ENCODE measurements at regions not wholly inside any gene's neighbourhood (a gene's known extent, or its start where the extent isn't known, plus 50 kb on each side); places are given as distances from the start of the nearest gene placed in this dataset.
A peak's percentile ranks its signal among the peaks of the same experiment; 100 is the strongest.

DNA sequence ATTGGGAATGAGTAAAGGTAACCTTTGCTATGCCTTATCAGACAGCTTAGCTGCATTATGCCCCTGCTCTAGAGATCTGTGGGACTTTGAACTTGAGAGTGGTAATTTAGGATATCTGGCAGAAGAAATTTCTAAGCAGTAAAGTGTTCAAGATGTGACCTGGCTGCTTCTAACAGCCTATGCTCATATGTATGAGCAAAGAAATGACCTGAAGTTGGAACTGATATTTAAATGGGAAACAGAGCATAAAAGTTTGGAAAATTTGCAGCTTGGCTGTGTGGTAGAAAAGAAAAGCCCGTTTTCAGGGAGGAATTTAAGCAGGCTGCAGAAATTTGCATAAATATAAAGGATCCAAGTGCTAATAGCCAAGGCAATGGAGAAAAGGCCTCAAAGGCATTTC lies 90.4 kb downstream of the HHIPL2 start:
- H3K9me2 ChIP-seq (replicated peaks; ENCODE audit: insufficient read depth, low read length) = no peaks in the 10 kb centered on the region
- no peak overlapping the region for H2AFZ ChIP-seq (ENCODE audit: low read length)
- no peaks in the 10 kb centered on the region for H3K36me3 ChIP-seq (ENCODE audit: insufficient read depth, low read length)
- no peaks in the 10 kb centered on the region for H3K79me2 ChIP-seq (ENCODE audit: low read length)
- H3K4me3 ChIP-seq (ENCODE audit: low read length) = no peak overlapping the region
- H3K9me3 ChIP-seq (ENCODE audit: low read length) = peaks cover 5% of the 10 kb centered on the region; the same call in 1 of the 2 replicates
- DNase-seq = no peak
- H3K27ac ChIP-seq (ENCODE audit: low read length) = no peak overlapping the region
- H3K27me3 ChIP-seq (ENCODE audit: low read length) = no peaks in the 10 kb centered on the region
- H3K9ac ChIP-seq (ENCODE audit: low read length) = no peak overlapping the region
- H3K4me1 ChIP-seq (ENCODE audit: low read length) = peaks cover 12% of the 10 kb centered on the region
- H3K4me2 ChIP-seq (ENCODE audit: low read depth, low read length, poor library complexity, severe bottlenecking) = no peak overlapping the region
- no peaks in the 10 kb centered on the region for H4K20me1 ChIP-seq (ENCODE audit: insufficient read depth, low read depth, low read length)

DNA sequence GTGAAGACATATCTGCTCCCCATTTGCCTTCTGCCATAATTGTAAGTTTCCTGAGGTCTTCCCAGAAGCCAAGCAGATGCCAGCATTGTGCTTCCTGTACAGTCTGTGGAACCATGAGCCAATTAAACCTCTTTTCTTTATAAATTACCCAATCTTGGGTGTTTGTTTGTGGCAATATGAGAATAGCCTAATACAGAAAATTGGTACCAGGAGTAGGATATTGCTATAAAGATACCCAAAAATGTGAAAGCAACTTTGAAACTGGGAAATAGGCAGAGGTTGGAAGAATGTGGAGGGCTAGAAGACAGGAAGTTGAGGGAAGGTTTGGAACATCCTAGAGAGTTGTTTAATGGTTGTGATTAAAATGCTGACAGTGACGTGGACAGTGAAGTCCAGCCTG lies 90.8 kb downstream of the HHIPL2 start:
- Histone ChIP-seq H3K27me3 (ENCODE audit: low read length) (no peaks in the 10 kb centered on the region), H3K4me3 (ENCODE audit: low read length) (no peak overlapping the region), H3K9ac (ENCODE audit: low read length) (no peak overlapping the region), H3K36me3 (ENCODE audit: insufficient read depth, low read length) (no peaks in the 10 kb centered on the region), H3K9me2 (replicated peaks; ENCODE audit: insufficient read depth, low read length) (no peaks in the 10 kb centered on the region), H3K4me1 (ENCODE audit: low read length) (peaks cover 12% of the 10 kb centered on the region), H4K20me1 (ENCODE audit: insufficient read depth, low read depth, low read length) (no peaks in the 10 kb centered on the region), H3K9me3 (ENCODE audit: low read length) (peaks cover 5% of the 10 kb centered on the region; the same call in 1 of the 2 replicates), H3K27ac (ENCODE audit: low read length) (no peak overlapping the region), H3K79me2 (ENCODE audit: low read length) (no peaks in the 10 kb centered on the region), H2AFZ (ENCODE audit: low read length) (no peak overlapping the region), H3K4me2 (ENCODE audit: low read depth, low read length, poor library complexity, severe bottlenecking) (no peak overlapping the region)
- no peak for DNase-seq

DNA sequence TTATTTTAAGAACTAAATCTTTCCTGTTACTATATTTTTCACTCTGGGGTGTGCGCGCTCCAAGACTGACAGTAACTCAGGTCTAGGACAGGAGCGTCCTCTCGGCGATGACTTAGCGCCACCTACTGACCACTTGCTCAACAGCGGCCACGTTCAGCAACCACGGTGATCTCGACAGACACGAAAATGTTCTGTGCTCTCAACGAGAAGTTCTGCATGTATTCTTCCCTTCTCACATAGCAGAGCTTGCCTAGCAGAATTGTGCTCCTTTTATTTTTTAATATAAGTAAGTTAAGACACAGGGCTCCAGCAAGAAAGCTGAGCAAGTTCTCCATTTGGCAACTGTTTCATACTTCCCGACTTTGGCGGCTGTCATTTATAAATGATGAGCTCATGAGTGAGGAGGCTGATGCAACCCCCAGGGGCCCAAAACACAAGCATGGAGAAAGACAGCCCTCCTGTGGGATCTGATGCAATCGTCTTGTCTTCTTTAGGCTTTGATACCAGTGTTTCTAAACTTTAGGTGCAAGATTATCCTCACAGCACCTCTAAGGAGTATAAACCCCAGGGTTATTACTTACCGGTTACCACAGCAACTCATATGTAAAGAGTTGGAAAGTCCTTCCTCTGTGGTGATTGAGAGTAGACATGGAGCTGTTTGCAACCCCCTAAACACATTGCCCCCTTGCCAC lies 92.6 kb downstream of the HHIPL2 start:
- Histone ChIP-seq H3K4me1 (ENCODE audit: low read length) (peaks cover 12% of the 10 kb centered on the region), H3K36me3 (ENCODE audit: insufficient read depth, low read length) (no peaks in the 10 kb centered on the region), H2AFZ (ENCODE audit: low read length) (peak overlapping the region; percentile 56; the same call in 1 of the 2 replicates), H3K9me2 (replicated peaks; ENCODE audit: insufficient read depth, low read length) (no peaks in the 10 kb centered on the region), H3K9ac (ENCODE audit: low read length) (peak overlapping the region; percentile 31; the same call in 1 of the 2 replicates), H3K27me3 (ENCODE audit: low read length) (no peaks in the 10 kb centered on the region), H3K4me2 (ENCODE audit: low read depth, low read length, poor library complexity, severe bottlenecking) (peak overlapping the region; percentile 50), H3K27ac (ENCODE audit: low read length) (peak overlapping the region; percentile 39; the same call in 1 of the 2 replicates), H3K79me2 (ENCODE audit: low read length) (no peaks in the 10 kb centered on the region), H3K9me3 (ENCODE audit: low read length) (peaks cover 5% of the 10 kb centered on the region; the same call in 1 of the 2 replicates), H4K20me1 (ENCODE audit: insufficient read depth, low read depth, low read length) (no peaks in the 10 kb centered on the region), H3K4me3 (ENCODE audit: low read length) (no peak overlapping the region)
- peak; percentile 94 for DNase-seq

DNA sequence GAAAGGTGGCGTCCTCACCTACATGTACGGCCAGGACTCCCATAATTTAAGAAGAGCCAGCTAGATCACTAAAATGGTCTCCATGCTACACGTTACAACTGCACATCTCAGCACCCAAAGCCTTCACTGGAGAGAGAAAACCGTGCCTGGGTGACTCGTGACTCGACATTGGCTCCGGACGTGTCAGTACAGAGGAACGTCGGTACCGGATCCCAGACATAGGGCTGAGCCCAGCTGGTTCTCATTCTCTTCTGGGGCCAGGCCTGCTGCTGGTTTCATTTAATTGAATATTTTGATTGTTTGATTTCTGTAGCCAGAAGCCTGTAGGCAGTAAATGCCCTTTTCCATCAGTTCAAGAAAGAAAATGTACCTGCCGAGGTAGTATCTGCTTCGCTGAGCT lies 93.1 kb downstream of the HHIPL2 start:
- no peaks in the 10 kb centered on the region for H3K9me2 ChIP-seq (replicated peaks; ENCODE audit: insufficient read depth, low read length)
- peaks cover 5% of the 10 kb centered on the region; the same call in 1 of the 2 replicates for H3K9me3 ChIP-seq (ENCODE audit: low read length)
- peak overlapping the region; percentile 31; the same call in 1 of the 2 replicates for H3K9ac ChIP-seq (ENCODE audit: low read length)
- no peaks in the 10 kb centered on the region for H4K20me1 ChIP-seq (ENCODE audit: insufficient read depth, low read depth, low read length)
- H2AFZ ChIP-seq (ENCODE audit: low read length) = no peak overlapping the region
- no peak for DNase-seq
- no peaks in the 10 kb centered on the region for H3K27me3 ChIP-seq (ENCODE audit: low read length)
- peak overlapping the region; percentile 50 for H3K4me2 ChIP-seq (ENCODE audit: low read depth, low read length, poor library complexity, severe bottlenecking)
- peaks cover 12% of the 10 kb centered on the region for H3K4me1 ChIP-seq (ENCODE audit: low read length)
- no peaks in the 10 kb centered on the region for H3K36me3 ChIP-seq (ENCODE audit: insufficient read depth, low read length)
- no peak overlapping the region for H3K27ac ChIP-seq (ENCODE audit: low read length)
- no peaks in the 10 kb centered on the region for H3K79me2 ChIP-seq (ENCODE audit: low read length)
- H3K4me3 ChIP-seq (ENCODE audit: low read length) = no peak overlapping the region

DNA sequence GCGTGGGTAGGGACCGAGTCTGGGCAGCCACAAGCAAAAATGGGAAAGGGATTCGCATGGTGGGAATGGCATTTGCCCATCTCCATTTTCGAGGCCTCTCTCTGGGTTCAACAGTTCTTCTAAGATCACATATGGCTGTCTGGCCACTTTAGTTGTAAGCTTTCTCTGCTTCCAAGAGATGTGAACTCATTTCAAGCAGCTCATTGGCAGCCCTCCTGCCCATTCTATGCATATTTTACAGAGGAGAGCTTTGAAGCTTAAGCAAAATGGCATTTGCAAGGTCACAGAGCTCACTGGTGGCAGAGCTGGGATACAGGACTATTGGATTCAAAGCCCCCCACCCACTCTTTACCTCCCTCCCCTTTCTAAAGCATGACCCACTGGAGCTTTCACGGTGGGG lies 93.7 kb downstream of the HHIPL2 start:
- H3K79me2 ChIP-seq (ENCODE audit: low read length) = no peaks in the 10 kb centered on the region
- no peak overlapping the region for H2AFZ ChIP-seq (ENCODE audit: low read length)
- H3K9me3 ChIP-seq (ENCODE audit: low read length) = peaks cover 5% of the 10 kb centered on the region; the same call in 1 of the 2 replicates

DNA sequence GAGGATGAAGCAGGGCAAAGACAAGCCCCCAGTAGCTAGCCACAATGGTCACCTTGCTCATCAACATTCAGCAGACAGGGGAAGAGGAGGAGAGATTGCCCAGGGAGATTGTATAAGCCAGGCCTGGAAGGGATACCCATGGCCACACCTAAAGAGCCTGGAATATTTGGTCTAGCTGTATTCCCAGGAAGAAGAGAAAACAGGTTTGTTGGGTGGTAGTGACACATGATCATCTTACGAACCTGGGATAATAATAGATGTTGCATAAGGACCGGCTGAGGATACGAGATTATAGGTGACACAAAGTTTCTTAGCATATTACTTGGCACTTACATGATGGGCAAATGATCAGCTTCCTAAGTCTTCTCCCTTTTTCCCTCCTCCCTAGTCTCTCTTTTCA lies 95.9 kb downstream of the HHIPL2 start:
- Histone ChIP-seq H3K4me3 (ENCODE audit: low read length) (no peak overlapping the region), H3K4me2 (ENCODE audit: low read depth, low read length, poor library complexity, severe bottlenecking) (no peak overlapping the region), H4K20me1 (ENCODE audit: insufficient read depth, low read depth, low read length) (no peaks in the 10 kb centered on the region), H3K9ac (ENCODE audit: low read length) (no peak overlapping the region), H3K27me3 (ENCODE audit: low read length) (no peaks in the 10 kb centered on the region), H3K9me2 (replicated peaks; ENCODE audit: insufficient read depth, low read length) (no peaks in the 10 kb centered on the region), H3K79me2 (ENCODE audit: low read length) (no peaks in the 10 kb centered on the region), H3K9me3 (ENCODE audit: low read length) (peaks cover under 1% of the 10 kb centered on the region; the same call in 1 of the 2 replicates), H2AFZ (ENCODE audit: low read length) (no peak overlapping the region), H3K36me3 (ENCODE audit: insufficient read depth, low read length) (no peaks in the 10 kb centered on the region), H3K27ac (ENCODE audit: low read length) (no peak overlapping the region), H3K4me1 (ENCODE audit: low read length) (peaks cover 12% of the 10 kb centered on the region)
- no peak for DNase-seq

More for the DNA sequence above, 93.7 kb downstream of the HHIPL2 start:
- Histone ChIP-seq H3K4me3 (ENCODE audit: low read length) (no peak overlapping the region), H3K4me2 (ENCODE audit: low read depth, low read length, poor library complexity, severe bottlenecking) (no peak overlapping the region), H3K4me1 (ENCODE audit: low read length) (peaks cover 12% of the 10 kb centered on the region), H3K36me3 (ENCODE audit: insufficient read depth, low read length) (no peaks in the 10 kb centered on the region), H3K9me2 (replicated peaks; ENCODE audit: insufficient read depth, low read length) (no peaks in the 10 kb centered on the region), H3K27me3 (ENCODE audit: low read length) (no peaks in the 10 kb centered on the region), H3K9ac (ENCODE audit: low read length) (no peak overlapping the region), H3K27ac (ENCODE audit: low read length) (no peak overlapping the region), H4K20me1 (ENCODE audit: insufficient read depth, low read depth, low read length) (no peaks in the 10 kb centered on the region)
- DNase-seq = no peak

DNA sequence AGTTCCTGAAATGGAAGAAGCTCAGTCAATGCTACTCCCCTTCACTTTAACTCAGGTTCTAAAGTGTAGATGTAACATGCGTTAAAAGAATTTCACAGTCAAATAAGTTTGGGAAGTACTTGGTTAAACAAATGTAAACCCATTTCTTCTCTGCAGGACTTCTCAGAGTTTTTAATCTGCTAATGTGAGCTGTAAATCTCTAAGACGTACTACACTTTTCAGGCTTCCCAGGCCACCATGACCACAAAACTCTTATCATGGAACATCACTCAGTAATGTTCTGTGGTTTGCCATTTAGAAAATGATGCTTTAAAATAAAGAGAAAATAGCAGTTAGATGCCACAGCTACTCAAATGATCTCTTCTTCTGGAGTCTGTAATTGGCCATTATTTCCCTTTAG lies 104.3 kb downstream of the HHIPL2 start:
- no peaks in the 10 kb centered on the region for H4K20me1 ChIP-seq (ENCODE audit: insufficient read depth, low read depth, low read length)
- H3K4me1 ChIP-seq (ENCODE audit: low read length) = no peaks in the 10 kb centered on the region
- DNase-seq = no peak
- no peak overlapping the region for H3K4me2 ChIP-seq (ENCODE audit: low read depth, low read length, poor library complexity, severe bottlenecking)
- H2AFZ ChIP-seq (ENCODE audit: low read length) = no peak overlapping the region
- no peaks in the 10 kb centered on the region for H3K9me2 ChIP-seq (replicated peaks; ENCODE audit: insufficient read depth, low read length)
- H3K27ac ChIP-seq (ENCODE audit: low read length) = no peak overlapping the region
- no peak overlapping the region for H3K4me3 ChIP-seq (ENCODE audit: low read length)
- no peaks in the 10 kb centered on the region for H3K9me3 ChIP-seq (ENCODE audit: low read length)
- H3K79me2 ChIP-seq (ENCODE audit: low read length) = no peaks in the 10 kb centered on the region
- no peak overlapping the region for H3K9ac ChIP-seq (ENCODE audit: low read length)
- no peaks in the 10 kb centered on the region for H3K36me3 ChIP-seq (ENCODE audit: insufficient read depth, low read length)
- H3K27me3 ChIP-seq (ENCODE audit: low read length) = no peaks in the 10 kb centered on the region; the same call in 1 of the 2 replicates

DNA sequence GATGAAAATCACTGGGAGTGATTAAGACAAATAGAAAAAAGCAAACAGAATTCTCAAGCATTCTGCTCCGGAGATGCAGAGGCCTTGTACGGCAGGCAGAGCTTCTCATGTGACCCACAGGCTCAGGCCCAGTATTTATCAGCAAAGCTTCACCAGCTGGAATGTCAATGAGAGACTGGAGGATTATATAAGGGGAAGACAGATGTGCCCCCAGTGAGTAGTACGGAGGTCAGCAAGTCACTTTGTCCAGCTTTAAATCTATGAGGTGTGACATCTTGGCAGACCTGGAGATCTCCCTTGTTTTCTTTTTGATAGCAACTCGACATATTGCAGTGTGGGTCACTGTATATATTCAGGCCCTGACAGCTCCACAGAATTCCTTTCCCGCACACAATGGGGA lies 106.8 kb downstream of the HHIPL2 start:
- Histone ChIP-seq H3K4me3 (ENCODE audit: low read length) (no peak overlapping the region), H3K9me3 (ENCODE audit: low read length) (no peaks in the 10 kb centered on the region), H3K4me1 (ENCODE audit: low read length) (no peaks in the 10 kb centered on the region), H3K27me3 (ENCODE audit: low read length) (no peaks in the 10 kb centered on the region; the same call in 1 of the 2 replicates), H2AFZ (ENCODE audit: low read length) (no peak overlapping the region), H3K9me2 (replicated peaks; ENCODE audit: insufficient read depth, low read length) (no peaks in the 10 kb centered on the region), H3K9ac (ENCODE audit: low read length) (no peak overlapping the region), H3K36me3 (ENCODE audit: insufficient read depth, low read length) (no peaks in the 10 kb centered on the region), H4K20me1 (ENCODE audit: insufficient read depth, low read depth, low read length) (no peaks in the 10 kb centered on the region), H3K4me2 (ENCODE audit: low read depth, low read length, poor library complexity, severe bottlenecking) (no peak overlapping the region), H3K27ac (ENCODE audit: low read length) (no peak overlapping the region), H3K79me2 (ENCODE audit: low read length) (no peaks in the 10 kb centered on the region)
- no peak for DNase-seq

All from Karpas-422 (cell line).